SK-N-SH treated with all-trans-retinoic acid at 6 μM for 48 hours (cell line): ENCODE measurements at regions not wholly inside any gene's neighbourhood (a gene's known extent, or its start where the extent isn't known, plus 50 kb on each side); places are given as distances from the start of the nearest gene placed in this dataset.

Experiments used
- ATAC-seq: fragments of 200-7000 bp; cut with Tn5 transposase; 3 replicates; pipeline ENCODE4 v1.9.1; 2020; ENCODE audit warnings: mild to moderate bottlenecking, moderate library complexity
- ARNTL ChIP-seq: fragments of 450-650 bp; formaldehyde crosslinking; IDR thresholded peaks from 2 replicates; pipeline ENCODE4 v1.5.0; 2020; ENCODE audit warnings: low read depth, mild to moderate bottlenecking, moderate library complexity, borderline replicate concordance
- BACH2 ChIP-seq: fragments of 250-450 bp; sonication (Bioruptor Pico); IDR thresholded peaks from 2 replicates; pipeline ENCODE4 v1.9.0; 2021; ENCODE audit warnings: mild to moderate bottlenecking, borderline replicate concordance
- CREB5 ChIP-seq: fragments of 250-450 bp; sonication (Bioruptor Pico); IDR thresholded peaks from 2 replicates; pipeline ENCODE4 v1.5.1; 2020; ENCODE audit warnings: low read depth, mild to moderate bottlenecking, moderate library complexity
- CSDC2 ChIP-seq: fragments of 250-450 bp; sonication (Bioruptor Pico); IDR thresholded peaks from 2 replicates; pipeline ENCODE4 v1.5.0; 2020; ENCODE audit warnings: mild to moderate bottlenecking, moderate library complexity
- CSRNP3 ChIP-seq: fragments of 250-450 bp; sonication (Bioruptor Pico); IDR thresholded peaks from 2 replicates; pipeline ENCODE4 v1.5.1; 2021; ENCODE audit warnings: mild to moderate bottlenecking, moderate library complexity
- ESRRG ChIP-seq: fragments of 250-450 bp; sonication (Bioruptor Pico); IDR thresholded peaks from 2 replicates; pipeline ENCODE4 v1.6.1; 2021; ENCODE audit warnings: mild to moderate bottlenecking
- GLIS3 ChIP-seq: fragments of 250-450 bp; sonication (Bioruptor Pico); IDR thresholded peaks from 2 replicates; pipeline ENCODE4 v1.5.0; 2020; ENCODE audit warnings: mild to moderate bottlenecking, moderate library complexity
- ISL1 ChIP-seq: fragments of 250-450 bp; sonication (Bioruptor Pico); IDR thresholded peaks from 2 replicates; pipeline ENCODE4 v2.1.2; 2022; ENCODE audit warnings: mild to moderate bottlenecking, moderate library complexity
- OSR1 ChIP-seq: fragments of 250-450 bp; sonication (Bioruptor Pico); IDR thresholded peaks from 2 replicates; pipeline ENCODE4 v1.8.0; 2022; ENCODE audit warnings: moderate library complexity, mild to moderate bottlenecking, inconsistent platforms
- PATZ1 ChIP-seq: fragments of 250-450 bp; sonication (Bioruptor Pico); IDR thresholded peaks from 2 replicates; pipeline ENCODE4 v1.8.0; 2020; ENCODE audit warnings: mild to moderate bottlenecking, moderate library complexity, borderline replicate concordance
- POU6F1 ChIP-seq: fragments of 250-450 bp; sonication (Bioruptor Pico); IDR thresholded peaks from 2 replicates; pipeline ENCODE4 v1.8.0; 2021; ENCODE audit warnings: low read depth, mild to moderate bottlenecking, moderate library complexity, borderline replicate concordance
- PPARA ChIP-seq: fragments of 250-450 bp; sonication (Bioruptor Pico); IDR thresholded peaks from 2 replicates; pipeline ENCODE4 v1.5.0; 2020; ENCODE audit warnings: mild to moderate bottlenecking, borderline replicate concordance
- RARB ChIP-seq: fragments of 250-450 bp; sonication (Bioruptor Pico); IDR thresholded peaks from 2 replicates; pipeline ENCODE4 v1.8.0; 2021; ENCODE audit warnings: mild to moderate bottlenecking, moderate library complexity
- SNAI2 ChIP-seq: fragments of 250-450 bp; sonication (Bioruptor Pico); IDR thresholded peaks from 2 replicates; pipeline ENCODE4 v1.5.0; 2020; ENCODE audit warnings: mild to moderate bottlenecking, moderate library complexity
- TCF4 ChIP-seq: fragments of 250-450 bp; sonication (Bioruptor Pico); IDR thresholded peaks from 2 replicates; pipeline ENCODE4 v1.8.0; 2021; ENCODE audit warnings: mild to moderate bottlenecking, moderate library complexity, borderline replicate concordance
- TOX ChIP-seq: fragments of 250-450 bp; sonication (Bioruptor Pico); IDR thresholded peaks from 2 replicates; pipeline ENCODE4 v1.8.0; 2021; ENCODE audit warnings: mild to moderate bottlenecking, moderate library complexity, borderline replicate concordance
- TSHZ2 ChIP-seq: fragments of 250-450 bp; sonication (Bioruptor Pico); IDR thresholded peaks from 2 replicates; pipeline ENCODE4 v1.5.0; 2020; ENCODE audit warnings: mild to moderate bottlenecking, moderate library complexity
- ZC3H10 ChIP-seq: fragments of 250-450 bp; sonication (Bioruptor Pico); IDR thresholded peaks from 2 replicates; pipeline ENCODE4 v1.5.1; 2021; ENCODE audit warnings: mild to moderate bottlenecking, moderate library complexity
- ZFP3 ChIP-seq: fragments of 250-450 bp; sonication (Bioruptor Pico); IDR thresholded peaks from 2 replicates; pipeline ENCODE4 v1.5.0; 2020; ENCODE audit warnings: mild to moderate bottlenecking, moderate library complexity
- ZFP30 ChIP-seq: fragments of 450-650 bp; formaldehyde crosslinking; IDR thresholded peaks from 2 replicates; pipeline ENCODE4 v1.5.0; 2022; ENCODE audit warnings: mild to moderate bottlenecking, moderate library complexity
- ZNF565 ChIP-seq: fragments of 450-650 bp; formaldehyde crosslinking; conservative IDR thresholded peaks from 2 replicates; pipeline ENCODE4 v1.5.0; 2020; ENCODE audit warnings: low read depth, mild to moderate bottlenecking, moderate library complexity
- ZNF8 ChIP-seq: fragments of 450-650 bp; formaldehyde crosslinking; IDR thresholded peaks from 2 replicates; pipeline ENCODE4 v1.5.0; 2020; ENCODE audit warnings: mild to moderate bottlenecking, moderate library complexity

GRCh38 chr10:108775911-108776475 is 1147.3 kb downstream of the XPNPEP1 start:
- no peak for ATAC-seq
- TF ChIP-seq ESRRG (no peak), TSHZ2 (CRISPR knock-in tag) (no peak), SNAI2 (CRISPR knock-in tag) (no peak)

- no peak for TF ChIP-seq TOX
- no peak for TF ChIP-seq ZNF565 (CRISPR knock-in tag)
- TF ChIP-seq ZFP30 (CRISPR knock-in tag) = no peak
- TF ChIP-seq PATZ1 (CRISPR knock-in tag) = no peak
- no peak for TF ChIP-seq ZC3H10 (CRISPR knock-in tag)
- no peak for TF ChIP-seq ZNF8 (CRISPR knock-in tag)
- no peak for TF ChIP-seq TCF4 (CRISPR knock-in tag)
- no peak for TF ChIP-seq ARNTL (CRISPR knock-in tag)
- no peak for ATAC-seq
Measured at GRCh38 chr10:108771106-108771505, 1152.2 kb downstream of the XPNPEP1 start.

- ATAC-seq = no peak
- TF ChIP-seq PPARA (CRISPR knock-in tag) = no peak
- TF ChIP-seq OSR1 = no peak
- TF ChIP-seq CREB5 (CRISPR knock-in tag) = no peak
- TF ChIP-seq ISL1 (CRISPR knock-in tag) = no peak
- no peak for TF ChIP-seq POU6F1 (CRISPR knock-in tag)
- no peak for TF ChIP-seq GLIS3
- no peak for TF ChIP-seq ZFP30 (CRISPR knock-in tag)
- TF ChIP-seq CSRNP3 (CRISPR knock-in tag) = no peak
- no peak for TF ChIP-seq CSDC2
- no peak for TF ChIP-seq TOX
- no peak for TF ChIP-seq TCF4 (CRISPR knock-in tag)
- no peak for TF ChIP-seq BACH2 (CRISPR knock-in tag)
- TF ChIP-seq SNAI2 (CRISPR knock-in tag) = no peak
- no peak for TF ChIP-seq ARNTL (CRISPR knock-in tag)
- no peak for TF ChIP-seq PATZ1 (CRISPR knock-in tag)
- TF ChIP-seq ESRRG = no peak
- TF ChIP-seq RARB (CRISPR knock-in tag) = no peak
- TF ChIP-seq ZFP3 = no peak
- no peak for TF ChIP-seq ZNF8 (CRISPR knock-in tag)
Measured at GRCh38 chr10:108765794-108766193, 1157.5 kb downstream of the XPNPEP1 start.
